Aorta (tissue), 5 donors: ENCODE measurements at regions not wholly inside any gene's neighbourhood (a gene's known extent, or its start where the extent isn't known, plus 50 kb on each side); places are given as distances from the start of the nearest gene placed in this dataset.

Experiments
- ATAC-seq: fragments of 200-7000 bp; cut with Tn5 transposase; one replicate; pipeline ENCODE4 v1.9.1; 2022; ENCODE audit warnings: moderate library complexity; ENCODE audit not compliant: low FRiP score
- DNase-seq, 2 donors: peaks; one replicate each; pipeline ENCODE4 v3.0.0-alpha.2; 2020
- H3K27ac ChIP-seq, 2 donors: one replicate each; pipeline ENCODE4 v1.5.1; 2013; ENCODE audit warnings: low read length in 2 of 2, mild to moderate bottlenecking in 2 of 2, moderate library complexity in 2 of 2, control low read depth in 1 of 2, inconsistent platforms in 1 of 2, low read depth in 1 of 2
- H3K27me3 ChIP-seq, 2 donors: one replicate each; pipeline ENCODE4 v1.6.1; 2013; ENCODE audit warnings: control low read depth in 1 of 2, low read length in 1 of 2, mild to moderate bottlenecking in 1 of 2, moderate library complexity in 1 of 2; ENCODE audit not compliant: insufficient read depth in 2 of 2, control insufficient read depth in 1 of 2
- H3K36me3 ChIP-seq, 2 donors: one replicate each; pipeline ENCODE4 v1.6.1; 2013; ENCODE audit warnings: control low read depth in 1 of 2, low read length in 1 of 2, mild to moderate bottlenecking in 1 of 2; ENCODE audit not compliant: insufficient read depth in 2 of 2, control insufficient read depth in 1 of 2
- H3K4me1 ChIP-seq, 2 donors: one replicate each; pipeline ENCODE4 v1.6.1; 2013; ENCODE audit warnings: low read length in 2 of 2, control low read depth in 1 of 2, mild to moderate bottlenecking in 1 of 2, moderate library complexity in 1 of 2; ENCODE audit not compliant: insufficient read depth in 2 of 2, control insufficient read depth in 1 of 2
- H3K4me3 ChIP-seq, 2 donors: one replicate each; pipeline ENCODE4 v1.5.1; 2013; ENCODE audit warnings: low read length in 2 of 2, control low read depth in 1 of 2, mild to moderate bottlenecking in 1 of 2
- H3K9me3 ChIP-seq: one replicate; pipeline ENCODE4 v1.6.1; 2013; ENCODE audit warnings: mild to moderate bottlenecking, low read length; ENCODE audit not compliant: control insufficient read depth
- WGBS, 2 donors: extraction: QIAGEN DNeasy Blood & Tissue Kit; methylation state at CpG; one replicate each; pipeline ENCODE4 v1.1.7; 2013; 5-methylcytosine and 5-hydroxymethylcytosine counted together
- intact Hi-C, 2 donors: fragments of 100-400 bp; cut with DNase I; formaldehyde crosslinking; loops; one replicate each; pipeline versions ENCODE4 v1.14.2 to v1.15.0; 2022
- donor health status: healthy with polysubstance abuse.
- donor health status: Bipolar disorder and iron deficiency.
- donor health status: DM: no; HTN: no; CAD: no.
- donor health status: DM: no; HTN: no; CAD: no.
- donor health status: DM: yes; HTN: yes; CAD: no.

- no peaks in the 10 kb centered on the region for H3K36me3 ChIP-seq
- H3K9me3 ChIP-seq, result no peaks in the 10 kb centered on the region
- DNase-seq (no peak), ATAC-seq (no peak)
- H3K27ac ChIP-seq, result no peak overlapping the region
- intact Hi-C loops, result no loop called here
- no peak overlapping the region for H3K4me3 ChIP-seq
- no peaks in the 10 kb centered on the region for H3K4me1 ChIP-seq
- no peaks in the 10 kb centered on the region for H3K27me3 ChIP-seq
- WGBS, 2 donors, result 85% methylated on average over 8 of the region's 8 CpGs
Measured at GRCh38 chr11:112837162-112837826, 123.9 kb upstream of the NCAM1 start.

GRCh38 chr11:112839051-112839450 lies 122.2 kb upstream of the NCAM1 start:
- H3K4me1 ChIP-seq, result no peaks in the 10 kb centered on the region
- H3K27ac ChIP-seq, result no peak overlapping the region
- no peaks in the 10 kb centered on the region for H3K9me3 ChIP-seq
- intact Hi-C loops, result no loop called here
- no peak for DNase-seq
- H3K4me3 ChIP-seq, result no peak overlapping the region
- ATAC-seq, result no peak
- H3K36me3 ChIP-seq, result no peaks in the 10 kb centered on the region
- H3K27me3 ChIP-seq, result no peaks in the 10 kb centered on the region
- 89 to 92% methylated on average over 3 of the region's 3 CpGs for WGBS, 2 donors

GRCh38 chr11:112841729-112842128 lies 119.5 kb upstream of the NCAM1 start:
- 54 to 62% methylated on average over 3 of the region's 3 CpGs for WGBS, 2 donors

GRCh38 chr11:112842151-112842550 lies 119.1 kb upstream of the NCAM1 start:
- Histone ChIP-seq H3K9me3 (no peaks in the 10 kb centered on the region), H3K27me3 (no peaks in the 10 kb centered on the region), H3K4me3 (no peak overlapping the region), H3K4me1 (no peaks in the 10 kb centered on the region), H3K36me3 (no peaks in the 10 kb centered on the region), H3K27ac (no peak overlapping the region)
- DNase-seq (no peak), ATAC-seq (no peak)
- 83 to 89% methylated on average over 4 of the region's 4 CpGs for WGBS, 2 donors
- intact Hi-C loops, result no loop called here

More at GRCh38 chr11:112841729-112842128, 119.5 kb upstream of the NCAM1 start:
- Histone ChIP-seq H3K27me3 (no peaks in the 10 kb centered on the region), H3K4me3 (no peak overlapping the region), H3K36me3 (no peaks in the 10 kb centered on the region), H3K27ac (no peak overlapping the region), H3K4me1 (no peaks in the 10 kb centered on the region), H3K9me3 (no peaks in the 10 kb centered on the region)
- no peak for ATAC-seq
- intact Hi-C loops, result no loop called here
- no peak for DNase-seq

- intact Hi-C loops, result no loop called here
- H3K4me1 ChIP-seq, result no peaks in the 10 kb centered on the region
- no peaks in the 10 kb centered on the region for H3K27me3 ChIP-seq
- no peak overlapping the region for H3K4me3 ChIP-seq
- no peak for ATAC-seq
- H3K9me3 ChIP-seq, result no peaks in the 10 kb centered on the region
- no peaks in the 10 kb centered on the region for H3K36me3 ChIP-seq
- H3K27ac ChIP-seq, result no peak overlapping the region
- no peak for DNase-seq
Measured at GRCh38 chr11:112844517-112844916, 116.7 kb upstream of the NCAM1 start.

GRCh38 chr11:112847568-112847967 lies 113.7 kb upstream of the NCAM1 start:
- Histone ChIP-seq H3K4me1 (no peaks in the 10 kb centered on the region), H3K9me3 (no peaks in the 10 kb centered on the region), H3K36me3 (no peaks in the 10 kb centered on the region), H3K27me3 (no peaks in the 10 kb centered on the region), H3K27ac (no peak overlapping the region), H3K4me3 (no peak overlapping the region)
- ATAC-seq (no peak), DNase-seq (no peak)
- WGBS, 2 donors, result 91 to 95% methylated on average over 4 of the region's 4 CpGs
- intact Hi-C loops, result no loop called here

GRCh38 chr11:112852143-112852866 lies 108.9 kb upstream of the NCAM1 start:
- no peak for DNase-seq
- no peak overlapping the region for H3K27ac ChIP-seq
- H3K36me3 ChIP-seq, result no peaks in the 10 kb centered on the region
- H3K4me3 ChIP-seq, result no peak overlapping the region
- H3K9me3 ChIP-seq, result no peaks in the 10 kb centered on the region
- intact Hi-C loops, result no loop called here
- no peaks in the 10 kb centered on the region for H3K4me1 ChIP-seq
- ATAC-seq, result no peak
- peaks cover 0 to 2% of the 10 kb centered on the region in 2 donors for H3K27me3 ChIP-seq
- WGBS, 2 donors, result 68 to 70% methylated on average over 5 of the region's 5 CpGs

GRCh38 chr11:112856133-112856532 lies 105.1 kb upstream of the NCAM1 start:
- H3K9me3 ChIP-seq, result peaks cover 1% of the 10 kb centered on the region
- DNase-seq (no peak), ATAC-seq (no peak)
- H3K4me1 ChIP-seq, result no peaks in the 10 kb centered on the region
- no peak overlapping the region for H3K4me3 ChIP-seq
- intact Hi-C loops, result no loop called here
- WGBS, 2 donors, result 77 to 80% methylated on average over 4 of the region's 4 CpGs
- H3K36me3 ChIP-seq, result no peaks in the 10 kb centered on the region
- peaks cover 0 to 6% of the 10 kb centered on the region in 2 donors for H3K27me3 ChIP-seq
- H3K27ac ChIP-seq, result no peak overlapping the region

GRCh38 chr11:112856591-112856990 lies 104.6 kb upstream of the NCAM1 start:
- Histone ChIP-seq H3K4me1 (no peaks in the 10 kb centered on the region), H3K4me3 (no peak overlapping the region), H3K36me3 (no peaks in the 10 kb centered on the region), H3K27ac (no peak overlapping the region), H3K9me3 (peaks cover 1% of the 10 kb centered on the region), H3K27me3 (peaks cover 0 to 6% of the 10 kb centered on the region in 2 donors)
- ATAC-seq (no peak), DNase-seq (no peak)
- intact Hi-C loops, result no loop called here
- 58 to 61% methylated on average over 2 of the region's 2 CpGs for WGBS, 2 donors
